GM18861 (cell line): ENCODE measurements at regions not wholly inside any gene's neighbourhood (a gene's known extent, or its start where the extent isn't known, plus 50 kb on each side); places are given as distances from the start of the nearest gene placed in this dataset.

Experiments
- ATAC-seq: cut with Tn5 transposase; IDR thresholded peaks from one replicate; pipeline ENCODE4 v1.9.1; 2021; ENCODE audit not compliant: unreplicated experiment

- no peak for ATAC-seq
Measured at GRCh38 chr2:181332044-181332605, 125.1 kb upstream of the ITGA4 start.

- ATAC-seq = peak; percentile 75
Measured at GRCh38 chr2:181334158-181334826, 122.9 kb upstream of the ITGA4 start.

GRCh38 chr2:181340891-181341290 lies 116.3 kb upstream of the ITGA4 start:
- no peak for ATAC-seq

GRCh38 chr2:181341855-181342600 lies 115.2 kb upstream of the ITGA4 start:
- ATAC-seq = no peak

GRCh38 chr2:181348107-181348837 lies 108.9 kb upstream of the ITGA4 start:
- peak; percentile 83 for ATAC-seq

GRCh38 chr2:181352158-181352557 lies 105.0 kb upstream of the ITGA4 start:
- ATAC-seq = no peak

GRCh38 chr2:181354626-181355025 lies 102.6 kb upstream of the ITGA4 start:
- no peak for ATAC-seq

- no peak for ATAC-seq
Measured at GRCh38 chr2:181356526-181357130, 100.6 kb upstream of the ITGA4 start.

- ATAC-seq = no peak
Measured at GRCh38 chr2:181357979-181358378, 99.2 kb upstream of the ITGA4 start.

- no peak for ATAC-seq
Measured at GRCh38 chr2:181362561-181362960, 94.6 kb upstream of the ITGA4 start.

GRCh38 chr2:181363164-181363563 lies 94.0 kb upstream of the ITGA4 start:
- ATAC-seq = no peak

GRCh38 chr2:181364492-181365170 lies 92.6 kb upstream of the ITGA4 start:
- ATAC-seq = no peak

GRCh38 chr2:181366675-181367175 lies 90.5 kb upstream of the ITGA4 start:
- ATAC-seq = no peak

GRCh38 chr2:181367411-181367810 lies 89.8 kb upstream of the ITGA4 start:
- no peak for ATAC-seq

- no peak for ATAC-seq
Measured at GRCh38 chr2:181367906-181368435, 89.2 kb upstream of the ITGA4 start.

- ATAC-seq = no peak
Measured at GRCh38 chr2:181370126-181370525, 87.1 kb upstream of the ITGA4 start.

GRCh38 chr2:181371195-181371594 lies 86.0 kb upstream of the ITGA4 start:
- ATAC-seq = no peak

- no peak for ATAC-seq
Measured at GRCh38 chr2:181371782-181372645, 85.2 kb upstream of the ITGA4 start.

- no peak for ATAC-seq
Measured at GRCh38 chr2:181372646-181373040, 84.5 kb upstream of the ITGA4 start.
